H1 (cell line): ENCODE measurements at regions not wholly inside any gene's neighbourhood (a gene's known extent, or its start where the extent isn't known, plus 50 kb on each side); places are given as distances from the start of the nearest gene placed in this dataset.

Source experiments
- CTCF ChIA-PET: fragments of 300-600 bp; sonication (Branson Sonifier 250); formaldehyde crosslinking; loops from one replicate; lab custom pipeline; 2021; ENCODE audit not compliant: partially characterized antibody; lab: Charles Lee
- POLR2A ChIA-PET: fragments of 300-600 bp; sonication (Branson Sonifier 250); formaldehyde crosslinking; loops from one replicate; lab custom pipeline; 2021; ENCODE audit warnings: inconsistent platforms; ENCODE audit not compliant: partially characterized antibody; lab: Charles Lee
- DNase-seq, 2 experiments: peaks; one replicate each; pipeline versions ENCODE4 v3.0.0 to v3.0.0-alpha.2; 2010 to 2022; ENCODE audit warnings: low spot score in 2 of 2, low read depth in 1 of 2, mixed read lengths in 1 of 2
- FAIRE-seq: peaks from 2 replicates; lab custom pipeline; 2011; peaks lifted over from hg19 to GRCh38; lab: Jason Lieb, UNC
- H2AFZ ChIP-seq: 2 replicates; pipeline ENCODE4 v1.8.1; 2012; ENCODE audit warnings: low read length, inconsistent platforms
- H2AK5ac ChIP-seq: 2 replicates; pipeline ENCODE4 v1.6.1; 2013; ENCODE audit warnings: low read depth, low read length
- H2BK120ac ChIP-seq: replicated peaks from 2 replicates; pipeline ENCODE3; 2013; ENCODE audit warnings: low read depth, low read length, inconsistent platforms
- H2BK12ac ChIP-seq: 2 replicates; pipeline ENCODE4 v1.6.1; 2013; ENCODE audit warnings: low read depth, low read length
- H2BK15ac ChIP-seq: 2 replicates; pipeline ENCODE4 v1.6.1; 2013; ENCODE audit warnings: low read length
- H2BK20ac ChIP-seq: 2 replicates; pipeline ENCODE4 v1.6.1; 2013; ENCODE audit warnings: low read length
- H2BK5ac ChIP-seq: 2 replicates; pipeline ENCODE4 v1.6.1; 2013; ENCODE audit warnings: low read depth, low read length
- H3K14ac ChIP-seq: 2 replicates; pipeline ENCODE4 v1.6.1; 2013; ENCODE audit warnings: inconsistent platforms; ENCODE audit not compliant: insufficient read length
- H3K18ac ChIP-seq: 2 replicates; pipeline ENCODE4 v1.6.1; 2013; ENCODE audit warnings: low read length; ENCODE audit errors: extremely low read depth
- H3K23ac ChIP-seq: 2 replicates; pipeline ENCODE4 v1.6.1; 2013; ENCODE audit warnings: inconsistent platforms; ENCODE audit not compliant: insufficient read length
- H3K23me2 ChIP-seq: 2 replicates; pipeline ENCODE4 v1.6.1; 2013; ENCODE audit warnings: low read depth, low read length
- H3K27ac ChIP-seq: 2 replicates; pipeline ENCODE4 v1.6.1; 2011; ENCODE audit warnings: low read depth, low read length, inconsistent platforms
- H3K27me3 ChIP-seq, 4 experiments: replicated peaks in 1 of 4; 1 replicate in 1 of 4; 2 replicates in 3 of 4; pipeline versions ENCODE4 v1.6.1 to v1.8.1; 2011 to 2013; ENCODE audit warnings: low read length in 3 of 4, mild to moderate bottlenecking in 3 of 4, inconsistent platforms in 2 of 4, mixed read lengths in 2 of 4, moderate library complexity in 1 of 4; ENCODE audit not compliant: control insufficient read depth in 3 of 4, insufficient read depth in 3 of 4; ENCODE audit errors: extremely low read depth in 1 of 4
- H3K36me3 ChIP-seq, 4 experiments: 2 replicates each; pipeline versions ENCODE4 v1.6.1 to v1.8.1; 2011 to 2013; ENCODE audit warnings: mild to moderate bottlenecking in 4 of 4, low read length in 3 of 4, moderate library complexity in 2 of 4, control low read depth in 1 of 4, inconsistent platforms in 1 of 4; ENCODE audit not compliant: insufficient read depth in 4 of 4, control insufficient read depth in 2 of 4
- H3K4ac ChIP-seq: replicated peaks from 2 replicates; pipeline ENCODE3; 2013; ENCODE audit warnings: low read length, low read depth, mixed read lengths, inconsistent platforms; ENCODE audit not compliant: insufficient read length
- H3K4me1 ChIP-seq, 4 experiments: replicated peaks in 1 of 4; 1 replicate in 1 of 4; 2 replicates in 3 of 4; pipeline versions ENCODE4 v1.6.1 to v1.8.1; 2011 to 2013; ENCODE audit warnings: low read length in 3 of 4, inconsistent platforms in 2 of 4, mixed read lengths in 1 of 4; ENCODE audit not compliant: insufficient read depth in 4 of 4, control insufficient read depth in 3 of 4
- H3K4me2 ChIP-seq, 2 experiments: 2 replicates each; pipeline versions ENCODE4 v1.6.1 to v1.8.1; 2011 to 2013; ENCODE audit warnings: low read depth in 2 of 2, low read length in 2 of 2, control low read depth in 1 of 2, inconsistent platforms in 1 of 2, mild to moderate bottlenecking in 1 of 2; ENCODE audit not compliant: insufficient read depth in 1 of 2
- H3K4me3 ChIP-seq, 4 experiments: fragments of 200-600, 300-600 bp in 1 of 4; sonication (generic), shearing (Covaris generic), sonication (Bioruptor Twin) in 1 of 4; 2 replicates each; pipeline versions ENCODE4 v1.5.1 to v1.8.1; 2011 to 2016; ENCODE audit warnings: low read length in 4 of 4, low read depth in 3 of 4, control low read depth in 2 of 4, inconsistent platforms in 2 of 4, mild to moderate bottlenecking in 2 of 4, mixed read lengths in 1 of 4, moderate library complexity in 1 of 4; ENCODE audit not compliant: insufficient read depth in 2 of 4; ENCODE audit errors: extremely low read depth in 1 of 4
- H3K56ac ChIP-seq: replicated peaks from 2 replicates; pipeline ENCODE3; 2013; ENCODE audit warnings: low read depth, mild to moderate bottlenecking, mixed read lengths, low read length, inconsistent platforms; ENCODE audit not compliant: insufficient read length
- H3K79me1 ChIP-seq: 2 replicates; pipeline ENCODE4 v1.6.1; 2013; ENCODE audit warnings: low read depth, low read length, control low read depth
- H3K79me2 ChIP-seq, 2 experiments: 2 replicates each; pipeline versions ENCODE4 v1.6.1 to v1.8.1; 2012 to 2013; ENCODE audit warnings: low read length in 2 of 2, mild to moderate bottlenecking in 2 of 2, inconsistent platforms in 1 of 2; ENCODE audit not compliant: insufficient read depth in 2 of 2, control insufficient read depth in 1 of 2
- H3K9ac ChIP-seq, 4 experiments: replicated peaks in 1 of 4; 1 replicate in 1 of 4; 2 replicates in 3 of 4; pipeline versions ENCODE4 v1.6.1 to v1.8.1; 2011 to 2013; ENCODE audit warnings: low read depth in 3 of 4, low read length in 3 of 4, control low read depth in 2 of 4, mild to moderate bottlenecking in 2 of 4, moderate library complexity in 2 of 4, inconsistent platforms in 1 of 4; ENCODE audit errors: extremely low read depth in 1 of 4
- H3K9me3 ChIP-seq, 2 experiments: 2 replicates each; pipeline versions ENCODE4 v1.6.1 to v1.8.1; 2012 to 2013; ENCODE audit warnings: mild to moderate bottlenecking in 2 of 2, moderate library complexity in 2 of 2, control low read depth in 1 of 2, inconsistent platforms in 1 of 2, low read depth in 1 of 2, low read length in 1 of 2, mixed read lengths in 1 of 2; ENCODE audit not compliant: insufficient read depth in 2 of 2
- H4K20me1 ChIP-seq, 2 experiments: replicated peaks in 1 of 2; 2 replicates each; pipeline versions ENCODE3 to v1.8.1; 2011 to 2013; ENCODE audit warnings: inconsistent platforms in 2 of 2, low read length in 2 of 2, mild to moderate bottlenecking in 1 of 2; ENCODE audit not compliant: insufficient read depth in 2 of 2, control insufficient read depth in 1 of 2
- H4K5ac ChIP-seq: 2 replicates; pipeline ENCODE4 v1.6.1; 2013; ENCODE audit warnings: low read length, low read depth, mixed read lengths, inconsistent platforms; ENCODE audit not compliant: insufficient read length
- H4K8ac ChIP-seq: 2 replicates; pipeline ENCODE4 v1.8.0; 2013; ENCODE audit warnings: mild to moderate bottlenecking, moderate library complexity, low read length, inconsistent platforms; ENCODE audit not compliant: insufficient read depth; ENCODE audit errors: extremely low read depth
- H4K91ac ChIP-seq: replicated peaks from 2 replicates; pipeline ENCODE3; 2013; ENCODE audit warnings: low read length, mixed read lengths, inconsistent platforms; ENCODE audit not compliant: insufficient read length
- ASH2L ChIP-seq: fragments of 200-600, 300-600 bp; sonication (generic); IDR thresholded peaks from one replicate; pipeline ENCODE4 v1.7.1; 2017; ENCODE audit warnings: low read length
- BRCA1 ChIP-seq: IDR thresholded peaks from 2 replicates; pipeline ENCODE4 v1.6.1; 2012; ENCODE audit warnings: low read depth, low read length, improper control_type of control experiment
- CTBP2 ChIP-seq: IDR thresholded peaks from 2 replicates; pipeline ENCODE4 v1.7.0; 2011; ENCODE audit warnings: borderline replicate concordance, mild to moderate bottlenecking, moderate library complexity, mixed read lengths, low read length; ENCODE audit not compliant: insufficient read depth, insufficient read length
- EGR1 ChIP-seq: IDR thresholded peaks from 2 replicates; pipeline ENCODE4 v1.6.1; 2011; ENCODE audit warnings: low read depth, low read length, borderline replicate concordance
- GTF2F1 ChIP-seq: IDR thresholded peaks from 2 replicates; pipeline ENCODE4 v1.6.1; 2012; ENCODE audit warnings: low read depth, low read length, improper control_type of control experiment, borderline replicate concordance
- HDAC2 ChIP-seq, 2 experiments: fragments of 300-600 bp in 1 of 2; sonication (generic) in 1 of 2; IDR thresholded peaks; 2 replicates each; pipeline ENCODE4 v1.6.1; 2011 to 2012; ENCODE audit warnings: low read depth in 2 of 2, low read length in 2 of 2, mild to moderate bottlenecking in 2 of 2, moderate library complexity in 2 of 2, borderline replicate concordance in 1 of 2, inconsistent platforms in 1 of 2
- JUND ChIP-seq: IDR thresholded peaks from 2 replicates; pipeline ENCODE4 v1.6.1; 2011; ENCODE audit warnings: mild to moderate bottlenecking, improper control_type of control experiment, low read length
- PHF8 ChIP-seq: fragments of 200-600 bp; sonication (generic); conservative IDR thresholded peaks from 2 replicates; pipeline ENCODE4 v1.7.1; 2012; ENCODE audit warnings: low read depth, mild to moderate bottlenecking, inconsistent platforms, low read length, moderate library complexity
- SIN3A ChIP-seq, 2 experiments: IDR thresholded peaks in 1 of 2; conservative IDR thresholded peaks in 1 of 2; 2 replicates each; pipeline ENCODE4 v1.6.1; 2011 to 2012; ENCODE audit warnings: low read length in 2 of 2, improper control_type of control experiment in 1 of 2, low read depth in 1 of 2, mild to moderate bottlenecking in 1 of 2

DNA sequence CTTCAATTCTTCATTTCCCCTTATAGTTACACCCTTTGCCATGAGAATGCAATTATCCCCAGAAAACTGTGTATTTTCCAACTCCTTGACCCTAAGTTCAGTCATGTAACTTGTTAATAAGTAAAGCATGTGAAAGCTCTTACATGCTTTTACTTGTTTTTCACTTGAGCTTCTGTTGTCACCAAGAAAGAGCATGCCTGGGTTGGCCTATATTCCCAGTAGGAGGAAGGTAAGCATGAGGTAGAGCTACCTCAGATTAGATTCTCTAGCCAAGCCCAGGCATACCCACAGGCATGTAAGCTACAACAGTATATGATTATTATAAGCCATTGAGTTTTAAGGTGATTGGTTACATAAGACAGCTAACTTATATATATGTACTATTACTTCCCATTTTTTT lies 101.7 kb upstream of the SMLR1 start:
- no peak overlapping the region for H3K18ac ChIP-seq
- no peak for DNase-seq

More for the DNA sequence above, 101.7 kb upstream of the SMLR1 start:
- Histone ChIP-seq H4K20me1 (no peaks in the 10 kb centered on the region), H2BK15ac (no peak overlapping the region), H4K5ac (no peak overlapping the region), H3K4ac (no peak overlapping the region), H3K14ac (no peak overlapping the region), H2AFZ (no peak overlapping the region), H3K27ac (no peak overlapping the region), H3K9me3 (no peaks in the 10 kb centered on the region), H4K8ac (no peak overlapping the region), H3K23ac (no peak overlapping the region), H2BK20ac (no peak overlapping the region), H3K4me2 (no peak overlapping the region), H3K9ac (no peak overlapping the region), H3K56ac (no peak overlapping the region), H2BK12ac (no peak overlapping the region), H3K79me1 (no peaks in the 10 kb centered on the region), H2BK120ac (no peak overlapping the region), H3K27me3 (no peaks in the 10 kb centered on the region), H2AK5ac (no peak overlapping the region), H3K4me1 (no peaks in the 10 kb centered on the region), H3K79me2 (no peaks in the 10 kb centered on the region), H3K36me3 (no peaks in the 10 kb centered on the region), H2BK5ac (no peak overlapping the region), H4K91ac (no peak overlapping the region), H3K23me2 (no peaks in the 10 kb centered on the region), H3K4me3 (no peak overlapping the region)
- ChIA-PET POLR2A (interaction anchor here (1.1 kb wide), 1 partner anchor 274 kb away, joined by 4 read pairs; no protein-coding TSS in a partner anchor), CTCF (interaction anchor here (1.0 to 4.3 kb wide), 4 partner anchors 9 to 431 kb away, joined by 3 to 27 read pairs (median 5); no protein-coding TSS in a partner anchor)
- no peak for TF ChIP-seq SIN3A (conservative IDR thresholded peaks at IDR 0.05 in 1 of 2, IDR thresholded peaks at IDR 0.05 in 1 of 2; ENCODE audit: low read depth in 1 of 2, low read length in 2 of 2)
- TF ChIP-seq GTF2F1, result no peak
- TF ChIP-seq ASH2L, result no peak
- no peak for TF ChIP-seq JUND
- TF ChIP-seq HDAC2 (IDR thresholded peaks at IDR 0.05; ENCODE audit: borderline replicate concordance in 1 of 2, low read depth in 2 of 2, low read length in 2 of 2), result no peak
- TF ChIP-seq CTBP2, result no peak
- TF ChIP-seq PHF8, result no peak
- TF ChIP-seq EGR1, result no peak
- no peak for TF ChIP-seq BRCA1
- no peak for FAIRE-seq
